IMR-90 (cell line): ENCODE measurements at regions not wholly inside any gene's neighbourhood (a gene's known extent, or its start where the extent isn't known, plus 50 kb on each side); places are given as distances from the start of the nearest gene placed in this dataset.

Experiments used
- POLR2A ChIP-seq: IDR thresholded peaks from 2 replicates; pipeline ENCODE4 v1.6.1; 2012; ENCODE audit warnings: mild to moderate bottlenecking, low read depth, low read length
- RCOR1 ChIP-seq: IDR thresholded peaks from 2 replicates; pipeline ENCODE4 v1.6.1; 2012; ENCODE audit warnings: mild to moderate bottlenecking, low read length, improper control_type of control experiment; ENCODE audit not compliant: insufficient replicate concordance

- TF ChIP-seq POLR2A (no peak), RCOR1 (no peak)
Observed at GRCh38 chr4:149995134-149995756, 83.0 kb upstream of the DCLK2 start.
